ENCODE measurements at regions not wholly inside any gene's neighbourhood (a gene's known extent, or its start where the extent isn't known, plus 50 kb on each side); places are given as distances from the start of the nearest gene placed in this dataset.

- DNase-seq = peak; percentile 68
These were observed 131.4 kb upstream of the UBASH3B start for GRCh38 chr11:122523846-122524805.

GRCh38 chr11:122521626-122522025 is 133.9 kb upstream of the UBASH3B start:
- DNase-seq = no peak

- no peak for DNase-seq
These were observed 137.8 kb upstream of the UBASH3B start for GRCh38 chr11:122517403-122518379.

GRCh38 chr11:122516686-122517085 is 138.8 kb upstream of the UBASH3B start:
- no peak for DNase-seq

- no peak for DNase-seq
These were observed 141.5 kb upstream of the UBASH3B start for GRCh38 chr11:122513997-122514396.

GRCh38 chr11:122513328-122513727 is 142.2 kb upstream of the UBASH3B start:
- no peak for DNase-seq

- no peak for DNase-seq
These were observed 142.8 kb upstream of the UBASH3B start for GRCh38 chr11:122512688-122513087.

- DNase-seq = no peak
These were observed 145.6 kb upstream of the UBASH3B start for GRCh38 chr11:122509899-122510298.

GRCh38 chr11:122509091-122509490 is 146.4 kb upstream of the UBASH3B start:
- no peak for DNase-seq

- peak; percentile 86 for DNase-seq
These were observed 150.1 kb upstream of the UBASH3B start for GRCh38 chr11:122505304-122506006.

- DNase-seq = peak; percentile 36
These were observed 161.3 kb upstream of the UBASH3B start for GRCh38 chr11:122494221-122494620.

- peak; percentile 32 for DNase-seq
These were observed 164.0 kb upstream of the UBASH3B start for GRCh38 chr11:122491509-122491908.

- no peak for DNase-seq
These were observed 166.4 kb upstream of the UBASH3B start for GRCh38 chr11:122488892-122489706.

- DNase-seq = no peak
These were observed 167.9 kb upstream of the UBASH3B start for GRCh38 chr11:122487669-122488068.

- DNase-seq = no peak
These were observed 168.6 kb upstream of the UBASH3B start for GRCh38 chr11:122486793-122487495.

GRCh38 chr11:122478986-122479385 is 176.5 kb upstream of the UBASH3B start:
- no peak for DNase-seq

GRCh38 chr11:122468965-122469364 is 186.6 kb upstream of the UBASH3B start:
- DNase-seq = no peak

GRCh38 chr11:122463530-122463929 is 192.0 kb upstream of the UBASH3B start:
- DNase-seq = no peak

GRCh38 chr11:122459064-122459463 is 196.5 kb upstream of the UBASH3B start:
- no peak for DNase-seq

GRCh38 chr11:122453586-122453985 is 201.9 kb upstream of the UBASH3B start:
- no peak for DNase-seq

GRCh38 chr11:122451911-122452310 is 203.6 kb upstream of the UBASH3B start:
- DNase-seq = no peak
